ENCODE measurements at regions not wholly inside any gene's neighbourhood (a gene's known extent, or its start where the extent isn't known, plus 50 kb on each side); places are given as distances from the start of the nearest gene placed in this dataset.

- H3K27me3 ChIP-seq (ENCODE audit: control insufficient read depth in 2 of 2, insufficient read depth in 2 of 2, low read length in 2 of 2) = no peaks in the 10 kb centered on the region
- no peaks in the 10 kb centered on the region for H3K36me3 ChIP-seq (ENCODE audit: control insufficient read depth in 2 of 2, insufficient read depth in 2 of 2, low read length in 2 of 2)
- no peaks in the 10 kb centered on the region for H3K9me3 ChIP-seq (ENCODE audit: control insufficient read depth in 2 of 2, low read length in 2 of 2)
- peaks cover 0 to 5% of the 10 kb centered on the region in 2 donors for H3K4me1 ChIP-seq (ENCODE audit: control insufficient read depth in 2 of 2, insufficient read depth in 2 of 2, low read length in 2 of 2)
- no peak overlapping the region for H3K27ac ChIP-seq (ENCODE audit: low read depth in 2 of 2, low read length in 2 of 2)
- no peak overlapping the region for H3K9ac ChIP-seq (ENCODE audit: low read depth in 1 of 2, low read length in 2 of 2)
- no peak overlapping the region for H3K4me3 ChIP-seq (ENCODE audit: low read length in 2 of 2)
Observed at GRCh38 chr5:54748527-54748926, 231.0 kb downstream of the SNX18 start.

DNA sequence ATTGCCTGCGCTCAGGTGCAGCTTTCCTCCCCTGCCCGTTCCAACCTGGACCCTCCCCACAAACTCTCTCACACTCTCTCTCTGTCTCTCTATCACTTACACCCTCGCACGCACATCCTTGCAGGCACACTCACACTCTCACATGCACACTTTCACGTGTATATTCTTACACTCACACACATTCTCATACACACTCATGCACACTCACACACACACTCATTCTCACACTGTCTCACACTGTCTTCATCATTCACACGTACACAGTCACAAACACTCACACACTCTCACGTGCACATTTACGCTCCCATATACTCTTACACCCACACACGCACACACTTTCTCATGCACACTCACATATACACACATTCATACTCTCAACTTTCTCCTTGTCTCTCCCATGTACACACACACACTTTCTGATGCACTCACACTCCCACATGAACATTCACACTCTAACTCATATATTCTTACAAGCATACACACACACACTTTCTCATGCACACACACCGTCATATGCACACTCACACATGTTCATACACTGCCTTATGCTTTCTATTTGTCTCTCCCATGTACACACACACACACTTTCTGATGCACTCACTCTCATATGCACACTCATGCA, 229.3 kb downstream of the SNX18 start:
- Histone ChIP-seq H3K27me3 (ENCODE audit: control insufficient read depth in 2 of 2, insufficient read depth in 2 of 2, low read length in 2 of 2) (no peaks in the 10 kb centered on the region), H3K36me3 (ENCODE audit: control insufficient read depth in 2 of 2, insufficient read depth in 2 of 2, low read length in 2 of 2) (no peaks in the 10 kb centered on the region), H3K9ac (ENCODE audit: low read depth in 1 of 2, low read length in 2 of 2) (no peak overlapping the region), H3K27ac (ENCODE audit: low read depth in 2 of 2, low read length in 2 of 2) (no peak overlapping the region), H3K4me3 (ENCODE audit: low read length in 2 of 2) (no peak overlapping the region), H3K4me1 (ENCODE audit: control insufficient read depth in 2 of 2, insufficient read depth in 2 of 2, low read length in 2 of 2) (peaks cover 0 to 10% of the 10 kb centered on the region in 2 donors), H3K9me3 (ENCODE audit: control insufficient read depth in 2 of 2, low read length in 2 of 2) (no peaks in the 10 kb centered on the region)

DNA sequence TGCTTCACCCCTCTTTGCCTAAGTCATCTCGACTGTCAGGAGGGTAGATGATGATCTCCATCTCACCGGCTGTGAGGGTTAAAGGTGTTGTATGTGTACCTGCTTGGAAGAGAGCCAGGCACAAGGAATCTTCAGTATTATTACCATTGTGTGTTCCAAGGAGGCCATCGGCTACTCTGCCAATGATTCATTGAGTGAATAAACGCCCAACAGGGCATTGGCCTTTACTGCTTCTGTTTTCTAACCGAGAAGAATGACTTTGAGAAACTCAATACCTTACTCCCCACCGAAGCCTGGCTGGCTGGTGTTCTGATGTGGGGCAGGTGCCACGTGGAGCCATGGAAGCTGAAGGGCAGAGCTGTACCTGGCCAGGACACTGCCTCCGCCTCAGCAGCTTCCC, 228.8 kb downstream of the SNX18 start:
- no peaks in the 10 kb centered on the region for H3K27me3 ChIP-seq (ENCODE audit: control insufficient read depth in 2 of 2, insufficient read depth in 2 of 2, low read length in 2 of 2)
- no peaks in the 10 kb centered on the region for H3K9me3 ChIP-seq (ENCODE audit: control insufficient read depth in 2 of 2, low read length in 2 of 2)
- no peak overlapping the region for H3K9ac ChIP-seq (ENCODE audit: low read depth in 1 of 2, low read length in 2 of 2)

GRCh38 chr5:54745599-54745998, 228.0 kb downstream of the SNX18 start:
- no peak overlapping the region for H3K27ac ChIP-seq (ENCODE audit: low read depth in 2 of 2, low read length in 2 of 2)
- H3K4me1 ChIP-seq (ENCODE audit: control insufficient read depth in 2 of 2, insufficient read depth in 2 of 2, low read length in 2 of 2) = peaks cover 0 to 10% of the 10 kb centered on the region in 2 donors
- H3K36me3 ChIP-seq (ENCODE audit: control insufficient read depth in 2 of 2, insufficient read depth in 2 of 2, low read length in 2 of 2) = no peaks in the 10 kb centered on the region
- no peaks in the 10 kb centered on the region for H3K9me3 ChIP-seq (ENCODE audit: control insufficient read depth in 2 of 2, low read length in 2 of 2)
- no peak overlapping the region for H3K9ac ChIP-seq (ENCODE audit: low read depth in 1 of 2, low read length in 2 of 2)
- H3K27me3 ChIP-seq (ENCODE audit: control insufficient read depth in 2 of 2, insufficient read depth in 2 of 2, low read length in 2 of 2) = no peaks in the 10 kb centered on the region
- H3K4me3 ChIP-seq (ENCODE audit: low read length in 2 of 2) = no peak overlapping the region

More for the DNA sequence above, 228.8 kb downstream of the SNX18 start:
- no peaks in the 10 kb centered on the region for H3K36me3 ChIP-seq (ENCODE audit: control insufficient read depth in 2 of 2, insufficient read depth in 2 of 2, low read length in 2 of 2)
- H3K27ac ChIP-seq (ENCODE audit: low read depth in 2 of 2, low read length in 2 of 2) = no peak overlapping the region
- no peak overlapping the region for H3K4me3 ChIP-seq (ENCODE audit: low read length in 2 of 2)
- peaks cover 0 to 10% of the 10 kb centered on the region in 2 donors for H3K4me1 ChIP-seq (ENCODE audit: control insufficient read depth in 2 of 2, insufficient read depth in 2 of 2, low read length in 2 of 2)

DNA sequence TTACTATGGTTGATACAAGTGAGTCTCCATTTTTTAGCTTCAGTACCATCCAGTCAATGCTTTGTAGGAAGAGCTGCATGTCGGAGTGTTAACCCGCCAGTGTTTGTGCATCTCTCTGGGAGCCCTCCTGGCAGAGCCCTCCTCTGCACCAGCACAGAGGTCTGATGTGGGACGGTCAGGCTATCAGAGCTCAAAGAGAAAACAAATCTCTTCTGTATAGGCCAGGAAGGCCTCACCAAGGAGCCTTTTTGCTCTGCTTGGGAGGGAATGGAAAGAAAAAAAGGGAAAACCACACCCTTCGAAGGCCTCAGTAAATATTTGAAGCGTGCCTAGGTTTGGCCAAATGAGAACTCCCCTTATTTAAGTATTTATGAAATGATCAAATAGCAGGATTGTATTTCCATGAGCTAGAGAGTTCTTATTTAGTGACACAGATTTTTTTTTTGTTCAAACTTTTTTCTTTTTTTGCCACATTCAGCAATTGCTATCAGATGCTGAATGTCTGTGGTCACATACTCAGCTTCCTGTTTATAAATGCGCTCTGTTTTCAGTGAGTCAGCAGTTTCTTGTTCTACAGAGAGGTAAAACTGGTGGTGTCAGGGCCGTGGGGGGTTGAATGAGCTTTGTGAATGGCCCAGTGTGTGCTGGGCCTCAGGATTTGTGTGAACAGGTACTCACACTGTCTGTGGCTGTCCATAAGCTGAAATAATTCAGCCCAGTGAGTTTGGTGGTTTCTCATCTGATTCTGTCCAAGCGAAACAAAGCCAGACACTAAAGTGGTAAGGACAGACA, 226.6 kb downstream of the SNX18 start:
- Histone ChIP-seq H3K9me3 (ENCODE audit: control insufficient read depth in 2 of 2, low read length in 2 of 2) (no peaks in the 10 kb centered on the region), H3K4me1 (ENCODE audit: control insufficient read depth in 2 of 2, insufficient read depth in 2 of 2, low read length in 2 of 2) (peaks cover 0 to 10% of the 10 kb centered on the region in 2 donors), H3K27me3 (ENCODE audit: control insufficient read depth in 2 of 2, insufficient read depth in 2 of 2, low read length in 2 of 2) (no peaks in the 10 kb centered on the region), H3K9ac (ENCODE audit: low read depth in 1 of 2, low read length in 2 of 2) (no peak overlapping the region), H3K4me3 (ENCODE audit: low read length in 2 of 2) (no peak overlapping the region), H3K27ac (ENCODE audit: low read depth in 2 of 2, low read length in 2 of 2) (peak overlapping the region; percentile 74 to 77), H3K36me3 (ENCODE audit: control insufficient read depth in 2 of 2, insufficient read depth in 2 of 2, low read length in 2 of 2) (no peaks in the 10 kb centered on the region)

DNA sequence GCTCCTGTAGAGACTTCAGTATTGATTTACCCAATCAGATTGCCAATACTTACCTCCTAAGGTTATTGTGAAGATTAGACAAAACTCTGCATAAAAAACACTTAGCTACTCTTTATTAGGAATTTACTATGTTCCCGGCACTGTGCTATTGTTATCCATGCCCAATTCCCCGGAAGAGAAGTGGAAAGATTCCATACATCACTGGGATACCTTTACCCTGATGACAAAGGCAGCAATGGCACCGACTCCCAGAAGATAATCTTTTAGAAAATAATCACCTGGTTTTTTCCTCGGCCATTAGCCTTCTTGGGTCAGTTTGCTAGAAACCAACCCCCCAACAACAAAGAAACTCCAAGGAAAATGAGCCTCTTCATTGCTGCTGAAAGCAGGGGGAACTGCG, 226.0 kb downstream of the SNX18 start:
- H3K9me3 ChIP-seq (ENCODE audit: control insufficient read depth in 2 of 2, low read length in 2 of 2) = no peaks in the 10 kb centered on the region
- peak overlapping the region; percentile 74 to 77 for H3K27ac ChIP-seq (ENCODE audit: low read depth in 2 of 2, low read length in 2 of 2)
- no peak overlapping the region for H3K9ac ChIP-seq (ENCODE audit: low read depth in 1 of 2, low read length in 2 of 2)
- no peaks in the 10 kb centered on the region for H3K36me3 ChIP-seq (ENCODE audit: control insufficient read depth in 2 of 2, insufficient read depth in 2 of 2, low read length in 2 of 2)
- H3K4me3 ChIP-seq (ENCODE audit: low read length in 2 of 2) = no peak overlapping the region
- H3K27me3 ChIP-seq (ENCODE audit: control insufficient read depth in 2 of 2, insufficient read depth in 2 of 2, low read length in 2 of 2) = no peaks in the 10 kb centered on the region
- peaks cover 0 to 10% of the 10 kb centered on the region in 2 donors for H3K4me1 ChIP-seq (ENCODE audit: control insufficient read depth in 2 of 2, insufficient read depth in 2 of 2, low read length in 2 of 2)

DNA sequence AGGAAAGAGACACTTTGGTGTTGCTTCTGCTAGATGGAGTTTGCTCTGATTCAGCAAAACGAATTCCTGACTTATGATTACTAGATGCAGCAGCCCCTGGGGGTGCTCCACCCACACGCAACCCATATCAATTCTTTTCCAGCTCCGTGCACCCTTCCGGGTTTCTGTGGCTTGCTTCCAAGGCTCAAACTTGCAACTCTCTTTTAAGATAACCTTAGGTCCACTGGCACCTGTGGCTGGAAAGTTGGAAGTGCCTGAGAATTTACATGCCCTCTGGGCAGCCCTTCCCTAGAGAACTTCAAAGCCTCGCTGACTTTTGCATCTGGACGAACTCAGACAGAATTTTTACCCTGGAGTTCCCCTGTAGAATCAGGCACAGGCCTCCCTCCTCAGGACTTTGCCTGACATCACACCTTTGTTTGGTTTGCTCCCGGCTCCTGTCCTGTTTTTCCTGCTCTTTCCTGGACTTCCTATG, 224.9 kb downstream of the SNX18 start:
- H3K4me1 ChIP-seq (ENCODE audit: control insufficient read depth in 2 of 2, insufficient read depth in 2 of 2, low read length in 2 of 2) = peaks cover 0 to 14% of the 10 kb centered on the region in 2 donors
- no peak overlapping the region for H3K9ac ChIP-seq (ENCODE audit: low read depth in 1 of 2, low read length in 2 of 2)
- H3K36me3 ChIP-seq (ENCODE audit: control insufficient read depth in 2 of 2, insufficient read depth in 2 of 2, low read length in 2 of 2) = no peaks in the 10 kb centered on the region
- H3K27me3 ChIP-seq (ENCODE audit: control insufficient read depth in 2 of 2, insufficient read depth in 2 of 2, low read length in 2 of 2) = no peaks in the 10 kb centered on the region
- no peaks in the 10 kb centered on the region for H3K9me3 ChIP-seq (ENCODE audit: control insufficient read depth in 2 of 2, low read length in 2 of 2)
- H3K4me3 ChIP-seq (ENCODE audit: low read length in 2 of 2) = no peak overlapping the region
- H3K27ac ChIP-seq (ENCODE audit: low read depth in 2 of 2, low read length in 2 of 2) = peak overlapping the region in 1 of 2 donors; percentile 13

DNA sequence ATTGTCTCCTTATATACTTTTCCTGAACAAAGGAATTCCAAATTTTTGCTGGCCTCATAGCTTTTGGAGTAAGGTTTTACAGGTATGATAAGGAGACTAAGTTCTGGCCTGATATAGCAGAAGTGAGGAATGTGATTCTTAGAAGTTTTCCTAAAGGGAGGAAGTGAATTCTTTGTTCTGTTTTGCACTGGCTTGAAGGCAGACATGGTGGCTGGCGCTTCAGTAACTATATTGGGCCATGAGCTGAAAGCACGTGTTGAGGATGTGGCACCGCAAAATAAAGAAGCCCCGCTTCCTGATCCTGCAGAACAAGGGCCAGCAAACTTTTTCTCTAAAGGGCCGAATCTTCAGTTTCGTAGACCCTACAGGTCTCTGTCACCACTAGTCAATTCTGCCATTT, 224.2 kb downstream of the SNX18 start:
- no peak overlapping the region for H3K27ac ChIP-seq (ENCODE audit: low read depth in 2 of 2, low read length in 2 of 2)

DNA sequence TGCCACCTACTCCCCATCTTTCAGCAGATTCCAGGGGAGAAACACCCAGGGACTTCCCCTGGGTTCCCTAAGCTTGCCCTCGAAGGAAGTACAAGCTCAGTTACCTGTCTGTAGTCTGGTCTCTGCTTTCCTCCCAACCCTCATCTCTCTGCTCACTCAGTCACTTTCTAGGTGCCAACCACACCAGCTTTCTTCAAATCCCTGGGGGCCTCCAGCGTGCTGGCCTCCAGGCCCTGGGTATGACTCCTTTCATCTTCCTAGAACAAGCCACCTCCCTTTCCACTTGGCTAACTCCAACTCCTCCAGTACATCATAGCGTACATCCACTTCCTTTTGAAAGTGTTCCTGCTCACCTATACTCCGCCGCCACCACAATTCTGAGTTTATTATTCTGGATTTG, 222.6 kb downstream of the SNX18 start:
- H3K27ac ChIP-seq (ENCODE audit: low read depth in 2 of 2, low read length in 2 of 2) = no peak overlapping the region
- H3K4me3 ChIP-seq (ENCODE audit: low read length in 2 of 2) = no peak overlapping the region
- H3K27me3 ChIP-seq (ENCODE audit: control insufficient read depth in 2 of 2, insufficient read depth in 2 of 2, low read length in 2 of 2) = no peaks in the 10 kb centered on the region
- H3K36me3 ChIP-seq (ENCODE audit: control insufficient read depth in 2 of 2, insufficient read depth in 2 of 2, low read length in 2 of 2) = no peaks in the 10 kb centered on the region
- peaks cover 0 to 14% of the 10 kb centered on the region in 2 donors for H3K4me1 ChIP-seq (ENCODE audit: control insufficient read depth in 2 of 2, insufficient read depth in 2 of 2, low read length in 2 of 2)
- no peaks in the 10 kb centered on the region for H3K9me3 ChIP-seq (ENCODE audit: control insufficient read depth in 2 of 2, low read length in 2 of 2)
- no peak overlapping the region for H3K9ac ChIP-seq (ENCODE audit: low read depth in 1 of 2, low read length in 2 of 2)

More for the DNA sequence above, 224.2 kb downstream of the SNX18 start:
- Histone ChIP-seq H3K9me3 (ENCODE audit: control insufficient read depth in 2 of 2, low read length in 2 of 2) (no peaks in the 10 kb centered on the region), H3K27me3 (ENCODE audit: control insufficient read depth in 2 of 2, insufficient read depth in 2 of 2, low read length in 2 of 2) (no peaks in the 10 kb centered on the region), H3K4me3 (ENCODE audit: low read length in 2 of 2) (no peak overlapping the region), H3K9ac (ENCODE audit: low read depth in 1 of 2, low read length in 2 of 2) (no peak overlapping the region), H3K4me1 (ENCODE audit: control insufficient read depth in 2 of 2, insufficient read depth in 2 of 2, low read length in 2 of 2) (peaks cover 0 to 14% of the 10 kb centered on the region in 2 donors), H3K36me3 (ENCODE audit: control insufficient read depth in 2 of 2, insufficient read depth in 2 of 2, low read length in 2 of 2) (no peaks in the 10 kb centered on the region)

GRCh38 chr5:54739371-54739770, 221.8 kb downstream of the SNX18 start:
- H3K9ac ChIP-seq (ENCODE audit: low read depth in 1 of 2, low read length in 2 of 2) = no peak overlapping the region
- H3K27me3 ChIP-seq (ENCODE audit: control insufficient read depth in 2 of 2, insufficient read depth in 2 of 2, low read length in 2 of 2) = no peaks in the 10 kb centered on the region
- no peaks in the 10 kb centered on the region for H3K9me3 ChIP-seq (ENCODE audit: control insufficient read depth in 2 of 2, low read length in 2 of 2)
- H3K4me1 ChIP-seq (ENCODE audit: control insufficient read depth in 2 of 2, insufficient read depth in 2 of 2, low read length in 2 of 2) = peaks cover 0 to 14% of the 10 kb centered on the region in 2 donors
- H3K27ac ChIP-seq (ENCODE audit: low read depth in 2 of 2, low read length in 2 of 2) = no peak overlapping the region
- no peaks in the 10 kb centered on the region for H3K36me3 ChIP-seq (ENCODE audit: control insufficient read depth in 2 of 2, insufficient read depth in 2 of 2, low read length in 2 of 2)
- H3K4me3 ChIP-seq (ENCODE audit: low read length in 2 of 2) = no peak overlapping the region

Measured in mucosa of rectum (tissue), 2 donors.